Muscle of back (tissue), 3 donors: ENCODE measurements at regions not wholly inside any gene's neighbourhood (a gene's known extent, or its start where the extent isn't known, plus 50 kb on each side); places are given as distances from the start of the nearest gene placed in this dataset.

Experiments used
- DNase-seq, 3 donors: peaks; one replicate each; pipeline versions ENCODE4 v3.0.0 to v3.0.0-alpha.2; 2013

DNA sequence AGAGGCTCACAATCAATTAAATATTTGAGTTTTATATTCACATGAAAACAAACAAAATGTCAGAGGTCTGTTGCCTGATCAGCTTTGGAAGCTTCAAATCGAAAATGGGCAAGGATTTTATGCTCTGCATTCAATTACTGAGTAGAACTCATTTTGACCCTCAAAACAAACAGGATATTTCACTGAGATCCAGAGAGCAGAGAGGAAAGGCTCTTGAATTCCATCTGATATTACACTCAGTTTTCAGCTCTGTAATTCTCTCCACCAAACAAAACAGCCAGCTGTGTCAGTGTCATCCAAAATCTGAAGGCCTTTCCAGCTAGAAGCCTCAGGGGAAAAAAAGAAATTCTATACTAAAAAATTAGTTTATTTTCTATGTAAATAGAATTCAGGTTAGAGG lies 128.6 kb upstream of the FLRT2 start:
- peak; percentile 60 to 85 (median 62) for DNase-seq

DNA sequence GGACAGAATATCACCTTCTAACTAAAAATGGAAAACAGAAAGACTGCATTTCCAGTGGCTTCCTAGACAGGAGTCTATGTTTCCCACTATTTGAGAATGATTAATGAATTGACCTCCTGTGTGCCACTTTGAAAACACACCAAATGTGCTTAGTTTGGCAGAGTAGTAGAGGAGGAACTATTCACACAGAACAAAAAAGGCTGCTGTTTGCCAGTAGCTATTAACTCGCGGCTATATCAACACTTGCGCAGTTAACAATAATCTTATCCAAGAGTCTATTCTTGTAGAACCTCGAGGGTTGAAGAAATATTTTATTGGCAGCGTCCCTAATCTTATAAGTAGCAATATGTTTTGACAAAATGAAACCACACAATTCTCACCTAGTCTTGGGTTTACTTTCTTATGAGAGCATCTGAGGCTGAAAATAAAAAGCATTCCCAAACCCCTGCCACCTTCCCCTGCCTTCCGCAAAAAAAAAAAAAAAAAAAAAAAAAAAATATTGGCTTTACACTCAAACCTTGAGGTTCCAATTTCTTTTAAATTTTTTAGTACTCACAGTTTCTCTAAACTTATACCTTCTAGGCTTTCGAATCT lies 127.3 kb upstream of the FLRT2 start:
- peak in 1 of 3 donors; percentile 40 for DNase-seq

DNA sequence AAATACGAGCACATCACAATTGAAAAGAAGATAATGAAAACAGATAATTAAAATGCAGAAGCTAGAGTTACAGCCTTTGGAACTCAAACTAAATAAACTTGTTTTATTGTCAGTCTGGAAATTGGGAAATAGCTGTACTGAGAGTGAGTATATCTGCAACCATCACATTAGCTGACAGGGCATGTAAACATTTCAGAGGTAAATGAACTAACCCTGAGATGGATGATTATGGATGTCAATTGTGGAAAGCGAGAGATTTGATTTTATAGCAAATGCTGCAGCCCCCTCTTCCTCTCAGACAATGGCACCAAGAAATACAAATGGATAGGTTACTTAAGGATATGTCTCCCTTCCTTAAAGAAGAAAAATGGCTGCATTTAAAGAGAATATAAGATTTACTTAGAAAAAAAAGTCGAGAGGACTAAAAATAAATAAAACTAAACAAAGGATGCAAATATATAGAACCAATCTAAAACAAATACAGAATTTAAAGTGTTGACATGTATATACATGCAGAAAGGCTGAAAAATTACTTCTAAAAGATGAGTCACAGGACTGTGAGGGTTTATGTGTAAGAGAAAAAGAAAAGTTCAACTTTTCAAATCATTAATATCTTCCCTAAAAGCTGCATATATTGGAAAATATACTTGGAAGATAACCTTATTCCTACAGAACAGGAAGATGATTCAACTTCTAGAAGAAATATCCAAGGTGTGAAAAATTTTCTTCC lies 120.3 kb upstream of the FLRT2 start:
- no peak for DNase-seq

DNA sequence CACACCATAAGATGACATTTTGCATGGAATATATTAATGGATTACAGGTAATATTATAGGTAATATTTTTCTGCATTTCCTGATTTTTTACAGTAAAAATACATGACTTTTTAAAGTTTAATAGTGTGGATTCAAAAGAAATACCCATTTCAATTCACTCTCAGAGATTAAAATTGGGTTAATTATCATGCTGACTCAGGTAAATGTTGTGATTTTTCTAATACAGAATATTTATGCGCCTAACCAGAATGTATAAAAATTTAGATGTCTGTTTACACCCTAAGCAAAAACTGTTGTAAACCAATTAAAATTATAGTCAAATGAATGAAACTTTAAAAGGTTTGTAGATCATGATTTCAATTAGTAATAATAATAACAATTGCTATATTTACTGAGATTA lies 117.2 kb upstream of the FLRT2 start:
- DNase-seq, result no peak

DNA sequence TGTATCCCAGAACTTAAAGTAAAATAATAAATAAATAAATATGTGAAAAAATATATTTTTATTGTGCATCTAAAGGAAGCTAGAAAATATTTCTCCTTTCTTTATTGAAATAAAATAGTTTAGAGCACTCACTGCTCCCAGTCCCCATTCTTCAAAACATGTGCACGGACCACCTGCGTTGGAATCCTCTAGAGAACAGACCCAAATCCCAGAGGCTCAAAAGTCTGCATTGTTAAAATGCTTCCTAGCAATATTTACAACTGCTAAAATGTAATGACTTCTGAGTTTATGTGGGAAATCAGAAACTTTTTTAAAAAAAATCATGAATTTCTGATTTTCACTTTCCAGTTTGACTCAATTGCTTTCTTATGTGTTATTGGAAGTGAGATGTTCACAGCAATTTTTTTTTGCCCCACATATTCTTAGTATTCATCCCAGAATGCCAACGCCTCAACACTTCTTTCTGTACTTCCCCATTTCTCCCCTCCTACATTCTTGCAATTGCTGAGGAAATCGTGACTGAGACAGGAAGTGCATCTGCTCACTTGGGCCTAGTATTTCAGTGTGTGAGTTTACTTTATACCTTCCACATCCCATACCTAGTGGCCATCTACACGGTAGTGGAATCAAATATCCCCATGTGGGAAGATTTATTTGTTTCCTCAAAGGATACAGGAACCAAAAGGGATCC lies 116.0 kb upstream of the FLRT2 start:
- DNase-seq, result no peak

DNA sequence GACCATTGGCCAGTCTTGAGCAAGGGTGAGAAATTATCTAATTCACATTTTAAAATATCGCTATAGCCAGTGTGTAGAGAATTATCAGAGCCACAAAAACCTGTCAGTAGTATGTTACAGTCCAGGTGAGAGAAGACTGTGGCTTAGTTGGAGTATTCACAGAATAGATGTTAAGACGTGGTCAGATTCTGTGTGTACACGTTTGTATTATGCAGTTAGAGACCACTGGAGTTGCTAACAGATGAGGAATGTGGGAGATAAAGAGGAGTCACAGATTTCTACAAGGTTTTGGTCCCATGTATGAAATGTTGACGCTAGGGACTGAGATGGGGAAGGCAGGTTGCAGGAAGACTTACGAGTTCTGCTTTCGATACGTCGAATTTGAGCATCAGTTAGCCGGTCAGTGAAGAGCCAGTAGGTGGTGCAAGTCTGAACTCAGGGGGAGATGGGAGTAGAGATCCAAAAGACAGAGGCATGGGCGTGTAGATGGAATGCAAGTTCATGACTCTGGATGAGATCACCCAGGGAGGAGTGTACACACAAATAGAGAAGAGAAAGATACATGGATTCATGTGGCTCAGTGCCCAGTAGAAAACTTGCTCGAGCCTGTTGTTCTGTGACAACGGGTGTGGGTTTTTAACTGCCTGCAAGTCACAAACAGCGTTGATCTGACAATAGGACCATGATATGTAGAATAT lies 114.8 kb upstream of the FLRT2 start:
- peak; percentile 87 to 93 (median 93) for DNase-seq

DNA sequence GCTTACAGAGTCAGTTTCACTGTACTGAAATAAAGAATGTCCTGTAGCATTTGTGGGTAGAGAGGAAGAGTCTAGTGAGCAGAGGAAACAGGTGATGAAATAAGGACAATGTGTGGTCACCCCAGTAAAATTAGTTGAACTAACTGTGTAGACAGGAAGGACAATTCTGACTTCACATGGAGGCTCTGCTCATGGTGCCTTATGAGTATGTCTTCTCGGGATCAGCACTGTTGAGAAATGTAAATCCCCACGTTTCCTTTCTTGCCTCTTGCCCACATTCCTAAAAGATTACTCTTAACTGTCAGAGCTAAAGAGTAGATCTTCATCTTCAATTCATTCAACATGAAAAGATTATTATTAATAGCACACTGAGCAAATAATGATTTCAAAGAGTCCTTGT lies 113.2 kb upstream of the FLRT2 start:
- DNase-seq, result peak in 2 of 3 donors; percentile 42 to 54

DNA sequence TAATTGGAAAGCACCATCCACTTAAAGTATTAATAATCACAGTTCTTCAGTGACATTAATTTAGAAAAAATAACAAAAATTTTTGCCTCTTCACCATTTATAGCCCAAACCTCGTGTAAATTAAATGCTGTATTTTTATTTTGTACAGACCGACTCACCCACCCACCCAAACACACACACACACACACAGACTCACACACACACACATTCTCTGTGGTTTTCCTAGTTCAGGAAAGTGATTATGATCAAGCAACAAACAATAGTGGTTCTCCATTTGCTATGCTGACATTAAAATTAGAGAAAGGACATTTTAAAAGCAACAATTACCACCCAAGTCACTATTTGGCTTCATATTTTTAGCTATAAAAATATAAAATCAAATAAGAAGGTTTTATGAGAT lies 112.5 kb upstream of the FLRT2 start:
- DNase-seq, result no peak

DNA sequence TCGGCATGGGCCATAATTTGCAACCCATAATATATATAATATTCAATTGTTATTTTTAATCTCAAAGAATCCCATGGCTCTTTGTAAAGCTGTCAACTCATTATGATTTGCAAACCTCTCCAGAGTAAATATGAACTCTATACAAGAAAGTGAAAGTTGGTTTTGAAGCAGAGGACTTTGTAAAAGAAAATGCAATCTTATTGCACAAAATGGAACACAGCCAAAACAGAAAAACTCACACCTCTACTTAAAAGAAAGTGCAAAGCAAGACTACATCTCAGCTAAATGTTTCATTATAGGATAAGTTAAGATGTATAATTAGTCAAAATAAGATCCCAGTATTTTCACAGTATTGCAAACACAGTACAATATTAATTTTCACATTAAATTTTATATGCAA lies 111.2 kb upstream of the FLRT2 start:
- DNase-seq, result no peak

DNA sequence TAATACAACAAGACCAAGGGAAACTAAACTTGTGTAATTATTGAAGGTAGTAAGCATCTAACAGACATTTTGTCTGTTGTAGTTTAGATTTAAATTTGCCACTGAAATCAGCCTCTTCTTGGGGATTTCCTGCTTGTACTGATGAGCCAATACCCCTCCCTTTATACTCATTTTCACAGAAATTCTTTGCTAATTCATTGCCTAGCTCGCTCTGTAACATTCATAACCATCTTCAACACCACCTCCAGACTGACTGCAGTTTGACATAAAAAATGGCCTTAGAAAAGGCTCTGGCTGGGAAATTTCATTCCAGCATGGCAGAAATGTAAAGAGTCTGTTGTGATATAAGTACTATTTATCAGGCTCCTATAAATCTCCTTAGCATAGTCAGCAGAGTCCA lies 109.7 kb upstream of the FLRT2 start:
- DNase-seq, result no peak

DNA sequence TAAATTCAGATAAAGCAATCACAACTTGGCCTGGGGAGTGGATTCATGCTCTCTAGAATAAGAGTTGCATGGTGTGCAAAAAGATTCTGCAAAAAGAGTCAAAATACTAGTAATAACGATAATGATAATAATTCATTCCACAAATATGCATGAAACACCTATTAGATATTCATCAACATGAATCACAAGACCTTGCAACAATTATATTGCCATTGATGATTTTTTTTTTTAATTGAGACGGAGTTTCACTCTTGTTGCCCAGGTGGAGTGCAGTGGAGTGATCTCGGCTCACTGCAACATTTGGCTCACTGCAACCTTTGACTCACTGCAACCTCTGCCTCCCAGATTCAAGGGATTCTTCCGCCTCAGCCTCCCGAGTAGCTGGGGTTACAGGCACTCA lies 109.2 kb upstream of the FLRT2 start:
- no peak for DNase-seq

DNA sequence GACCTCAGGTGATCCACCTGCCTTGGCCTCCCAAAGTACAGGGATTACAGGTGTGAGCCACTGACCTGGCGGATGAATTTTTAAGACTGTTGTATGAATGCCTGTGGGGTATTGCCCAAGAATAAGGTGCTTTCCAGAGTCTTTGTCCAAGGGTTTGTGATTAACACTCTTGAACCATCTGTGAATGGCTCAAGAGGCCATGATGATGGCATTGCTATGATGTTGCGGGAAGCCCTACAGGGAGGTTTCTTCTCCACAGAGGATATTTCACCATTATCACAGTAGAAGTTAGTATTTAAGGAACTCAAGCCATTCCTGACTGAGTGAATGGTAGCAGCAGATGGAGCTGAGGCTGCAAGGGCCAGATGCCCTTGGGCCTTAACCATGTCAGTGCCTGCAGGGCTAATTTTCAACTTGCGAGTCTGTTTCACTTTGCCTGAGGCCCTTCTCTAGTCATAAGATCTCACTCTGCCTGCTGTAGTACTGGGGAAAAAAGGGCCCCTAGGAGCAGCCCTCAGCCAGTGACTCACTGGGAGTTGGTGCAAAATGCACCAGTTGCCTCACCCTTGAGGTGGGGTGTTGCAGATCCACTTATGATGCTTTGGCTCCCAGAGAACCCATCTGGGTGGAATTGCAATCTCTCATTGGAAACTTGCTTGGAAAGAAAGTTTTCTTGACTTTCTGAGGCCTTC lies 108.6 kb upstream of the FLRT2 start:
- no peak for DNase-seq

DNA sequence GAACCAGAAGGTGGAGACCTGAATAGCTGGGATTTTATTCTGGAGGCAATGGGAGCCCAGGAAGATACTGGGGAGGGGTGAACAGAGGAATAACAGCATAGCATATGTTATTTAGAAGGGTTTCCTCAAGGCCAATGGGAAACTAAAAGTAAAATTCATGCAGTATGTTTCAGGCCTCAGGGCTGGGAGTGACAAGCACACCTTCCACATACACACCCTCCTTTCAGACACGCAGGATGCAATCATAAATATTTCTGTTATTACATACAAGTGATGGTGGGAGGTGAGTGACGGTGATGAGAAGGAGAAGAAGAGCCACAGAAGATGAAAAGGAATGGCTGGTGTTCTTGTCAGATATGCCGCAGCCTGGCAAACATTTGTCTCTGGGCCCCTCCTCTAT lies 106.1 kb upstream of the FLRT2 start:
- no peak for DNase-seq

DNA sequence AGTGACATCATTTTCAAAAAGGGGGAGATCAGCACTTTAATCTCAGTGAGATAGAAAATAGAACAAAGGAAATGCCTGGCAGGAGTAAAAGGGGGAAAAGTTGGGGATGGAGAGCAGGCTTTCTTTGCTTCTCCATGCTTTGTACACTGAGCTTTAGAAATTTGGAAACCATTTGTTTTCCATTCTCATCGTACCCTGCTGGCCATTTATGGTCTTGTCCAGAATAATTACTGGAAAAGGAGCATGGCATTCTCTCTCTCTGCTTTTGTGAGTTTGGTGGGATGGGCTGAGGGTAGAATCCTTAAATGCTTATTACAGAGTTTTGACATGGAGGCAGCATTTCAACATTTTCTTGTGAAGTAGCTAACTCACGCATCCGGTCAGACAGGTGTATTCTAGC lies 104.4 kb upstream of the FLRT2 start:
- DNase-seq, result no peak

DNA sequence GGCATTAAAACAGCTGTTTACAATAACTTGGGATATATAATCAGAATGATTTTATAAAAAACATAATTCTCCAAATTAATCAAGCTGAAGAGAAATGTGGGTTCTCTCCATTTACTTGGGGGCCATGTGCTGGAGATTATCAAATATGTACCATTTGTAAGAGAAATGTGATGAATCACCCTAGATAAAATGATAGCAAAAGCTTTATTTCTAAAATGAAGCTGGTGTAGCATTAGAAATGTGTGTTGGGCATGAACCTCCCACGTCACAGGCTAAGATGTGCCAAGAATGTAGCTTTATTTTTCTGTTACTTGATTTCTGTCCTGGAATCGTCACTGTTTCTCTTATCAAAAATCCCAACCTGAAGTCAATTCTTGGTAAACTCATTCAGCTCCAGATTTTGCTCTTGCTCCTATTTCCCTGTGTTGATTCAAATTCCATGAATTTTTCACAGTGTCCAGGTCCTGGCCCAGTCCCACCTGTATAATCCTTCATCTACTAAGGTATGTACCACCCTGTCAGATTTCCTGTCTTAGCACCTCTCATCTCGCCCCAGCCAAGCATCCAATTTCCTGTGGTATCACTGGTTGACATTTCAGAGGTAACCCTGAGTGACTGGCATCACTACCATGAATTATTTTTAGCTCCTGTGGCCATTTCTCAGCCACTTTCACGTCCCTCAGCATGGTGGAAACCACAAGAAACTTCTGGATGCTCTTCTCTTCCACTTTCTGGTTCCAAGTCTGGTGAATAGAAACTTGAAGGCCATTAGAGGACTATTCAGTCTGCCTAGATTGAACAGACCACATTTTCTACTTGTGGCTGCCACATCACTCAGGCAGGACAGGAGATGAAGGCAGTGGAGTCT lies 103.6 kb upstream of the FLRT2 start:
- DNase-seq, result no peak

DNA sequence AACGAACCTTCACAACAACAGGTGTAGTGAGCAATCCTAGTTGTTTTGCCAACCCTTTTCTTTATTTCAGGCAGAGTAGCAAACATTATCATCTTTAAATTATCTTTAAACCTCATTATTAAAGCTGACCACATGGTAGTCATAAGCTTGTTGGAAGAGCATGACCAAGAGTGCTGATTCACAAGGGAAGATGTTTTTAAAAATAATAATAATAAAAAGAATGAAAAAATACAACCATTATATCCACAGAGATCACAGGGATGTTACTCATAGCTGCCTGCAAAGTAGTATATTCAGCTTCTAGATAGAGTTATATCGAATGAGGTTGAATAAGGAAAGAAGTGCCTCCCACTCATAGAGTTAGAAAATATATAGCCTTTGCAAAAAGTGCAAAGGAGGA lies 101.0 kb upstream of the FLRT2 start:
- no peak for DNase-seq

DNA sequence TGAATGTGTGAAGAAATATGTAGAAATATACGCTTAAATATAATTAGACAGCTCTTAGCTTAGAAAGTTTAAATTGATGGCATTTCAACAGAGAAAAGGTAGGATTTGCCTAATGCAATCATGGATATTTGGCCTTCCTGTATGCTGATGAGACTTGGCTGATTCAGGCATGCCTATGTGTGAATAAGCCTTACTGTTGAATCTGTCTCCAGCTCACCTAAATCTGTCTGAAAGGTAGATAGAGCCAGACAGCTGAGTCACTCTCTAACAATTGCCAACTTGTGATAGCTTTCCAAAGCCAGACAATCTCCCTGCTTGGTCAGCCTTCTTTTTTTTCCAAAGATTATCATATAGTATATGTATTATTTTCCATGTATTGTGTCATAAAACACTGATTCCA lies 92.8 kb upstream of the FLRT2 start:
- DNase-seq, result peak in 1 of 3 donors; percentile 45

DNA sequence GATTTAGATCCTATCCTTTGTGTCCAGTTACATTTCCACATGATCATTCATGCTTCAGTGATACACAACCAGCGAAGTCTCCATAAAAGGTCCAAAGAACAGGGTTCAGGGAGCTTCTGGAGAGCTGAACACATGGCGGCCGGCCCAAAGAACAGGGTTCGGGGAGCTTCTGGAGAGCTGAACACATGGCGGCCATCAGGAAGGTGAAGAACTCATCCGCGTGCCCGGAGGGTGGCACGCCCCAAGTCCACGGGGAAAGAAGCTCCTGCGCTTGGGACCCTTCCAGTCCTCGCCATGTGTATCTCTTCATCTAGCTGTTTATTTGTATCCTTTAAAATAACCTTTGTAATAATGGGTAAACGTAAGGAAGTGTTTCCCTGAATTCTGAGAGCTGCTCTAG lies 91.9 kb upstream of the FLRT2 start:
- no peak for DNase-seq

DNA sequence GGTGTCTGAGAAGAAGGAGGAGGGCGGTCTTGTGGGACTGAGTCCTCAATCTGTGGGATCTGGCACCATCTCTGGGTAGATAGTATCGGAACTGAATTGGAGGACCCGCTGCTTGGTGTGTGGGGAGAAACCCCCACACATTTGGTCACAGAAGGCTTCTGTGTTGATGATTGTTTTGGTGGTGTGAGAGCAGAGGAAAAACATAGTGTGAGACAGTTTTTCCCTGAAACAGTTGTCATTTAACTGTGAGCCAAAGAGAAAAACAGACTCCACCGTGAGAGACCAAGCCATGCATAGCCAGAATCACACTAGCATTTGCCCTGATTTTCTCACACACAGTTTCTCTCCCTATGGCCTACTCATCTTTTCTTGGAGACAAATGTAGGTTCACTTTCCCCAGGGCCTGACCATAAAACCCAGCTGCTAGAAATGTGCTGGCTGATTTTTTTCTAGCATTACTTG lies 91.4 kb upstream of the FLRT2 start:
- DNase-seq, result peak in 2 of 3 donors; percentile 61 to 91

DNA sequence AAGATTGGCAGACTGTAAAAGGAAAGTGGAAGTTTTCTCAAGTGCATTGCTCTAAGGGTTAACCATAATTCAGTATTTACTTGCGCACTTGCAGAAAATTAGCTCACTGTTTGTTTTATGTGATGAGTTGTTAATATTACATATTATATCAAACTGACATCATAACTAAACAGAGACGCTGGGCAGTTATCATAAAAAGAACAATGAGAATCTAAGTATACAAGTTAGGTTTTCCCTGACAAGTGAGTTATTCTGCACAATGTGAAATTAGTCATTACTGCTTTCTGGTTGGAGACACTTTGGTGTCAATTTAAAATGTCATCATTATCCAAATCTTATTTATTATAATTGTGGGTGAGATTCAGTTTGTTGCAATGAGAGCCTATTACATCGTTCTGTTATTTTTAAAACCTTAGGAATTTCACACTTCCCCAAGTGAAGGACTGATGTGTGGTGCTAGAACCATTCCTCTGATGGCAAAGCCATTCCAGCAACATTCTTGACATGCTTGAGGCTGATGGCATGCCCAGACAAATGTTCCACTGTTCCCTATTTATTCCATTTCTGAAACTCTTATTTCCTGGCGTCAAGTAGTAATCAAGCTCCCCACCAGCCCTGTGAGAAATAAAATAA lies 90.1 kb upstream of the FLRT2 start:
- peak in 2 of 3 donors; percentile 25 to 71 for DNase-seq
